Naive thymus-derived CD4-positive, alpha-beta T cell (primary cell): ENCODE measurements at regions not wholly inside any gene's neighbourhood (a gene's known extent, or its start where the extent isn't known, plus 50 kb on each side); places are given as distances from the start of the nearest gene placed in this dataset.

Source experiments
- ATAC-seq: fragments of 150-1000 bp; cut with Tn5 transposase; 2 replicates; pipeline ENCODE4 v1.10.0; 2021; ENCODE audit warnings: mild to moderate bottlenecking, moderate library complexity
- CTCF ChIA-PET: fragments of 350-600 bp; sonication (Branson Sonifier 250); formaldehyde crosslinking; loops from one replicate; lab custom pipeline; 2021; ENCODE audit warnings: antibody characterized with exemption; lab: Charles Lee
- POLR2A ChIA-PET: fragments of 350-600 bp; sonication (Branson Sonifier 250); formaldehyde crosslinking; loops from one replicate; lab custom pipeline; 2021; ENCODE audit warnings: antibody characterized with exemption, inconsistent platforms; lab: Charles Lee
- DNase-seq, 9 donors: peaks; one replicate each; pipeline versions ENCODE4 v3.0.0 to v3.0.0-alpha.2; 2020 to 2022; ENCODE audit warnings: mixed read lengths in 1 of 9
- H3K27ac ChIP-seq: one replicate; pipeline ENCODE4 v1.7.0; 2013; ENCODE audit warnings: mild to moderate bottlenecking, low read depth, low read length, moderate library complexity
- H3K27me3 ChIP-seq, 2 donors: one replicate each; pipeline ENCODE4 v1.7.0; 2013; ENCODE audit warnings: low read length in 2 of 2, mild to moderate bottlenecking in 2 of 2, moderate library complexity in 2 of 2; ENCODE audit not compliant: control insufficient read depth in 2 of 2, insufficient read depth in 2 of 2
- H3K36me3 ChIP-seq, 3 experiments: 1 replicate in 2 of 3; 2 replicates in 1 of 3; pipeline ENCODE4 v1.7.0; 2013; ENCODE audit warnings: low read length in 3 of 3, mild to moderate bottlenecking in 3 of 3, moderate library complexity in 1 of 3; ENCODE audit not compliant: insufficient read depth in 3 of 3, control insufficient read depth in 2 of 3
- H3K4me1 ChIP-seq, 2 donors: one replicate each; pipeline ENCODE4 v1.7.0; 2013; ENCODE audit warnings: low read length in 2 of 2, mild to moderate bottlenecking in 2 of 2, moderate library complexity in 1 of 2; ENCODE audit not compliant: control insufficient read depth in 2 of 2, insufficient read depth in 2 of 2
- H3K4me3 ChIP-seq: 2 replicates; pipeline ENCODE4 v1.7.0; 2013; ENCODE audit warnings: mild to moderate bottlenecking, low read length
- H3K9me3 ChIP-seq, 3 experiments: 1 replicate in 2 of 3; 2 replicates in 1 of 3; pipeline ENCODE4 v1.7.0; 2013; ENCODE audit warnings: low read length in 3 of 3; ENCODE audit not compliant: control insufficient read depth in 2 of 3
- H3K27ac Mint-ChIP-seq, 9 donors: one replicate each; pipeline ENCODE4 v1.8.0; 2020 to 2022; ENCODE audit warnings: mixed read lengths in 9 of 9, mild to moderate bottlenecking in 8 of 9, moderate library complexity in 5 of 9, inconsistent platforms in 2 of 9
- H3K27me3 Mint-ChIP-seq, 5 donors: one replicate each; pipeline ENCODE4 v1.8.0; 2021 to 2022; ENCODE audit warnings: mixed read lengths in 5 of 5, mild to moderate bottlenecking in 1 of 5
- H3K36me3 Mint-ChIP-seq, 5 donors: one replicate each; pipeline ENCODE4 v1.8.0; 2020 to 2022; ENCODE audit warnings: mixed read lengths in 5 of 5, mild to moderate bottlenecking in 3 of 5, inconsistent platforms in 1 of 5
- H3K4me1 Mint-ChIP-seq, 7 donors: one replicate each; pipeline ENCODE4 v1.8.0; 2020 to 2022; ENCODE audit warnings: mixed read lengths in 7 of 7, mild to moderate bottlenecking in 3 of 7, inconsistent platforms in 1 of 7
- H3K4me3 Mint-ChIP-seq, 10 donors: one replicate each; pipeline ENCODE4 v1.8.0; 2020 to 2022; ENCODE audit warnings: mild to moderate bottlenecking in 10 of 10, mixed read lengths in 10 of 10, moderate library complexity in 6 of 10, inconsistent platforms in 2 of 10
- H3K9me3 Mint-ChIP-seq, 11 donors: one replicate each; pipeline ENCODE4 v1.8.0; 2020 to 2022; ENCODE audit warnings: mixed read lengths in 11 of 11, mild to moderate bottlenecking in 4 of 11, inconsistent platforms in 1 of 11, moderate library complexity in 1 of 11
- intact Hi-C, 2 donors: fragments of 100-400 bp; cut with micrococcal nuclease; formaldehyde crosslinking; loops; one replicate each; pipeline ENCODE4 v1.15.1; 2023

GRCh38 chr1:94654459-94654858 lies 112.9 kb upstream of the F3 start:
- intact Hi-C loops, result no loop called here
- H3K4me3 Mint-ChIP-seq, result no peak overlapping the region

GRCh38 chr1:94654031-94654430 lies 112.5 kb upstream of the F3 start:
- no peak for ATAC-seq
- Mint-ChIP-seq H3K36me3 (no peaks in the 10 kb centered on the region), H3K27me3 (peaks cover 0 to 29% (median 14%) of the 10 kb centered on the region in 5 donors), H3K27ac (no peak overlapping the region), H3K9me3 (peaks cover 0 to 2% (median 0%) of the 10 kb centered on the region in 11 donors), H3K4me1 (peaks cover 0 to 1% (median 0%) of the 10 kb centered on the region in 7 donors), H3K4me3 (no peak overlapping the region)
- H3K4me1 ChIP-seq, result no peaks in the 10 kb centered on the region
- H3K4me3 ChIP-seq, result no peak overlapping the region
- CTCF ChIA-PET, result no interaction called here
- POLR2A ChIA-PET, result no interaction called here
- H3K36me3 ChIP-seq, result no peaks in the 10 kb centered on the region
- no peaks in the 10 kb centered on the region for H3K27me3 ChIP-seq
- no peaks in the 10 kb centered on the region for H3K9me3 ChIP-seq
- no peak for DNase-seq
- no peak overlapping the region for H3K27ac ChIP-seq
- intact Hi-C loops, result no loop called here

More at GRCh38 chr1:94654459-94654858, 112.9 kb upstream of the F3 start:
- H3K4me3 ChIP-seq, result no peak overlapping the region
- no peaks in the 10 kb centered on the region for H3K36me3 ChIP-seq
- Mint-ChIP-seq H3K36me3 (no peaks in the 10 kb centered on the region), H3K27me3 (peaks cover 0 to 33% (median 15%) of the 10 kb centered on the region in 5 donors), H3K4me1 (peaks cover 0 to 1% (median 0%) of the 10 kb centered on the region in 7 donors), H3K27ac (no peak overlapping the region), H3K9me3 (peaks cover 0 to 2% (median 0%) of the 10 kb centered on the region in 11 donors)
- no peak for ATAC-seq
- H3K4me1 ChIP-seq, result no peaks in the 10 kb centered on the region
- ChIA-PET POLR2A (no interaction called here), CTCF (no interaction called here)
- H3K27ac ChIP-seq, result no peak overlapping the region
- no peaks in the 10 kb centered on the region for H3K9me3 ChIP-seq
- DNase-seq, result no peak
- no peaks in the 10 kb centered on the region for H3K27me3 ChIP-seq

DNA sequence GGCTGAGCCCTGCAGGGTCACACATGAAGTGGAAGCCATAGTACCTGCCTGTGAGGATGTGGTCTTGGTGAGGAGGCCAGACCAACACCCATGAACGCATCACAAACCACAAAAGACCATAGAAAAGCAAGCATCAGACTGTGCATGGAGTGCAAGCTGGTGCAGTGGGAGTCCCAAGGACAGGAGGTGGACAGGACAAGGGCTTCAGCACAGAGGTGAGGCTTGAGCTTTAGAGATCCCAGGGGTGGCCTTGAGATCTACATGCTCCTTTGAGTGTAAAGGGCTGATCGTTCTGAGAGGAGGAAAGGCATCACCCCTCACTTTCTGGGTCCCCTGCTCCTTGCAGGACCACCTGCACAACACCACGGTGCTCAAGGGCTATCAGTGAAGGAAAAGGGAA lies 111.9 kb upstream of the F3 start:
- Histone ChIP-seq H3K27me3 (no peaks in the 10 kb centered on the region), H3K27ac (no peak overlapping the region), H3K4me1 (no peaks in the 10 kb centered on the region), H3K36me3 (no peaks in the 10 kb centered on the region), H3K9me3 (no peaks in the 10 kb centered on the region), H3K4me3 (no peak overlapping the region)
- H3K9me3 Mint-ChIP-seq, result peaks cover 0 to 2% (median 0%) of the 10 kb centered on the region in 11 donors
- ChIA-PET POLR2A (no interaction called here), CTCF (no interaction called here)
- H3K4me1 Mint-ChIP-seq, result peaks cover 0 to 1% (median 0%) of the 10 kb centered on the region in 7 donors
- ATAC-seq (no peak), DNase-seq (no peak)
- H3K4me3 Mint-ChIP-seq, result no peak overlapping the region
- intact Hi-C loops, result no loop called here
- H3K27ac Mint-ChIP-seq, result no peak overlapping the region
- peaks cover 0 to 28% (median 14%) of the 10 kb centered on the region in 5 donors for H3K27me3 Mint-ChIP-seq
- no peaks in the 10 kb centered on the region for H3K36me3 Mint-ChIP-seq

- Mint-ChIP-seq H3K9me3 (peaks cover 0 to 3% (median 0%) of the 10 kb centered on the region in 11 donors), H3K4me3 (no peak overlapping the region), H3K36me3 (no peaks in the 10 kb centered on the region), H3K27me3 (peaks cover 0 to 31% (median 14%) of the 10 kb centered on the region in 5 donors), H3K4me1 (peaks cover 0 to 1% (median 0%) of the 10 kb centered on the region in 7 donors), H3K27ac (no peak overlapping the region)
- CTCF ChIA-PET, result no interaction called here
- no peak for ATAC-seq
- no peaks in the 10 kb centered on the region for H3K27me3 ChIP-seq
- H3K27ac ChIP-seq, result no peak overlapping the region
- POLR2A ChIA-PET, result no interaction called here
- H3K36me3 ChIP-seq, result no peaks in the 10 kb centered on the region
- H3K4me1 ChIP-seq, result no peaks in the 10 kb centered on the region
- no peak for DNase-seq
- intact Hi-C loops, result no loop called here
- no peaks in the 10 kb centered on the region for H3K9me3 ChIP-seq
- H3K4me3 ChIP-seq, result no peak overlapping the region
These were observed 109.5 kb upstream of the F3 start for GRCh38 chr1:94651076-94651475.

DNA sequence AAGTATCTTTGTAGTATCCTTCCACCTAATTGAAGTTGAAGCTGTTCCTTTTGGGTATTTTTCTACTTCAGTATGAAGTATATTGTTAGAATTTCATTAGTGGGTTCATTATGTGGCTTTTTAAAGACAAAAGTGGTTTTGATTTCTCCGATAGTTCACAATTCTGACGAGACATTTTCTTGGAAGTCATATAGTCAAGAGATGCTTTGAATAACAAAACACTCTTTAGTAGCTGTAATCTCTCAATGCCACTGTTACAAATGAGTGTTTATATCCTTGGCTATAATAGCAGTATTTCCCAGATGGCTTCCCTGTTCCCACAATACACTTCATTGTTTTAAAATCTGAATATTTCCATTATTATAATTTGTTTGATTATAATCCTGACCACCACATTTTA lies 108.7 kb upstream of the F3 start:
- no peaks in the 10 kb centered on the region for H3K36me3 ChIP-seq
- intact Hi-C loops, result no loop called here
- Mint-ChIP-seq H3K4me1 (peaks cover 0 to 1% (median 0%) of the 10 kb centered on the region in 7 donors), H3K27ac (no peak overlapping the region), H3K27me3 (peaks cover 0 to 31% (median 14%) of the 10 kb centered on the region in 5 donors), H3K36me3 (no peaks in the 10 kb centered on the region), H3K4me3 (no peak overlapping the region), H3K9me3 (peaks cover 0 to 3% (median 0%) of the 10 kb centered on the region in 11 donors)
- H3K27ac ChIP-seq, result no peak overlapping the region
- CTCF ChIA-PET, result no interaction called here
- H3K4me1 ChIP-seq, result no peaks in the 10 kb centered on the region
- H3K27me3 ChIP-seq, result no peaks in the 10 kb centered on the region
- DNase-seq (no peak), ATAC-seq (no peak)
- no peaks in the 10 kb centered on the region for H3K9me3 ChIP-seq
- POLR2A ChIA-PET, result no interaction called here
- H3K4me3 ChIP-seq, result no peak overlapping the region

GRCh38 chr1:94648225-94649007 lies 106.9 kb upstream of the F3 start:
- H3K27ac Mint-ChIP-seq, result no peak overlapping the region
- DNase-seq (no peak), ATAC-seq (no peak)
- peaks cover 0 to 1% (median 0%) of the 10 kb centered on the region in 7 donors for H3K4me1 Mint-ChIP-seq
- Histone ChIP-seq H3K9me3 (no peaks in the 10 kb centered on the region), H3K36me3 (no peaks in the 10 kb centered on the region), H3K4me3 (no peak overlapping the region), H3K27me3 (no peaks in the 10 kb centered on the region), H3K4me1 (no peaks in the 10 kb centered on the region), H3K27ac (no peak overlapping the region)
- H3K9me3 Mint-ChIP-seq, result peaks cover 0 to 3% (median 0%) of the 10 kb centered on the region in 11 donors
- intact Hi-C loops, result no loop called here
- CTCF ChIA-PET, result no interaction called here
- peaks cover 0 to 26% (median 4%) of the 10 kb centered on the region in 5 donors for H3K27me3 Mint-ChIP-seq
- H3K36me3 Mint-ChIP-seq, result no peaks in the 10 kb centered on the region
- POLR2A ChIA-PET, result no interaction called here
- H3K4me3 Mint-ChIP-seq, result no peak overlapping the region
